ENCODE measurements at regions not wholly inside any gene's neighbourhood (a gene's known extent, or its start where the extent isn't known, plus 50 kb on each side); places are given as distances from the start of the nearest gene placed in this dataset.

GRCh38 chr5:130243641-130244040, 339.4 kb downstream of the CHSY3 start:
- no peak for TF ChIP-seq POLR2AphosphoS5 (IDR thresholded peaks at IDR 0.05; ENCODE audit: low read depth, low read length)
- TF ChIP-seq, protein P1, sequence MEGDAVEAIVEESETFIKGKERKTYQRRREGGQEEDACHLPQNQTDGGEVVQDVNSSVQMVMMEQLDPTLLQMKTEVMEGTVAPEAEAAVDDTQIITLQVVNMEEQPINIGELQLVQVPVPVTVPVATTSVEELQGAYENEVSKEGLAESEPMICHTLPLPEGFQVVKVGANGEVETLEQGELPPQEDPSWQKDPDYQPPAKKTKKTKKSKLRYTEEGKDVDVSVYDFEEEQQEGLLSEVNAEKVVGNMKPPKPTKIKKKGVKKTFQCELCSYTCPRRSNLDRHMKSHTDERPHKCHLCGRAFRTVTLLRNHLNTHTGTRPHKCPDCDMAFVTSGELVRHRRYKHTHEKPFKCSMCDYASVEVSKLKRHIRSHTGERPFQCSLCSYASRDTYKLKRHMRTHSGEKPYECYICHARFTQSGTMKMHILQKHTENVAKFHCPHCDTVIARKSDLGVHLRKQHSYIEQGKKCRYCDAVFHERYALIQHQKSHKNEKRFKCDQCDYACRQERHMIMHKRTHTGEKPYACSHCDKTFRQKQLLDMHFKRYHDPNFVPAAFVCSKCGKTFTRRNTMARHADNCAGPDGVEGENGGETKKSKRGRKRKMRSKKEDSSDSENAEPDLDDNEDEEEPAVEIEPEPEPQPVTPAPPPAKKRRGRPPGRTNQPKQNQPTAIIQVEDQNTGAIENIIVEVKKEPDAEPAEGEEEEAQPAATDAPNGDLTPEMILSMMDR (IDR thresholded peaks at IDR 0.05 in 2 of 3, conservative IDR thresholded peaks at IDR 0.05 in 1 of 3; ENCODE audit: borderline replicate concordance in 1 of 3, insufficient read depth in 1 of 3, low read depth in 2 of 3, low read length in 2 of 3) = peak; percentile 9 to 29 (median 23); a peak in 2 of 6 replicates
- no peak for TF ChIP-seq SIN3A (IDR thresholded peaks at IDR 0.05; ENCODE audit: low read depth)
- no peak for TF ChIP-seq POLR2A (IDR thresholded peaks at IDR 0.05; ENCODE audit: borderline replicate concordance, extremely low read depth, insufficient read depth, insufficient read length)
- TF ChIP-seq YY1 (IDR thresholded peaks at IDR 0.05; ENCODE audit: extremely low read depth, insufficient replicate concordance, low read depth, low read length) = no peak
- no peak for TF ChIP-seq TCF7L2 (IDR thresholded peaks at IDR 0.05; ENCODE audit: borderline replicate concordance, extremely low read depth, insufficient read depth, insufficient read length)

Measured in HCT116 (cell line).